Suprapubic skin (tissue), 3 donors: ENCODE measurements at regions not wholly inside any gene's neighbourhood (a gene's known extent, or its start where the extent isn't known, plus 50 kb on each side); places are given as distances from the start of the nearest gene placed in this dataset.

Experiments
- EP300 ChIP-seq: sonication (generic); formaldehyde crosslinking; IDR thresholded peaks from one replicate; pipeline ENCODE4 v1.6.1; 2017; ENCODE audit warnings: antibody characterized with exemption
- TF ChIP-seq, protein P1 (sequence below), 2 donors: fragments of 200-600 bp in 1 of 2; fragments of 450-650 bp in 1 of 2; sonication (generic) in 1 of 2; IDR thresholded peaks; one replicate each; pipeline ENCODE4 v1.5.1; 2016 to 2019; ENCODE audit warnings: antibody characterized with exemption in 2 of 2, mild to moderate bottlenecking in 1 of 2, moderate library complexity in 1 of 2

DNA sequence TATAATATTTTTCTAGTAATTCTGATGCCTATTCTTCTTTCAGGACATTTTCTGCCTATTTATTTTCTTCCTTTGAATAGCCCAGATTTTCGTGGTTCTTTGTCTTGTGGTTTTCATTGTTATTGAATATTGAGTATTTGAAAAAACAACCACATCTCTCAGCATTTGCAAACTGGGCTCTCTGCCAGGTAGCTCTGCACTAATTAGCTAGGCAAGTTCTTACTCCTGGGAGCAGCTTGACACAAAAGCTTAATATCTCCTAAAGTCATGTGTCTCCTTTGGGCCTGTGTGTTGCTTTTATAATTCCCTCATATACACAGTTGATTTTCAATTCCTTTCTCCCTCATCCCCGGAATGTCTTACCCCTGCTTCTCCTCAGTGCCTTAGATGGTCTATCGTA is 413.5 kb upstream of the GRIA3 start:
- TF ChIP-seq, protein P1, sequence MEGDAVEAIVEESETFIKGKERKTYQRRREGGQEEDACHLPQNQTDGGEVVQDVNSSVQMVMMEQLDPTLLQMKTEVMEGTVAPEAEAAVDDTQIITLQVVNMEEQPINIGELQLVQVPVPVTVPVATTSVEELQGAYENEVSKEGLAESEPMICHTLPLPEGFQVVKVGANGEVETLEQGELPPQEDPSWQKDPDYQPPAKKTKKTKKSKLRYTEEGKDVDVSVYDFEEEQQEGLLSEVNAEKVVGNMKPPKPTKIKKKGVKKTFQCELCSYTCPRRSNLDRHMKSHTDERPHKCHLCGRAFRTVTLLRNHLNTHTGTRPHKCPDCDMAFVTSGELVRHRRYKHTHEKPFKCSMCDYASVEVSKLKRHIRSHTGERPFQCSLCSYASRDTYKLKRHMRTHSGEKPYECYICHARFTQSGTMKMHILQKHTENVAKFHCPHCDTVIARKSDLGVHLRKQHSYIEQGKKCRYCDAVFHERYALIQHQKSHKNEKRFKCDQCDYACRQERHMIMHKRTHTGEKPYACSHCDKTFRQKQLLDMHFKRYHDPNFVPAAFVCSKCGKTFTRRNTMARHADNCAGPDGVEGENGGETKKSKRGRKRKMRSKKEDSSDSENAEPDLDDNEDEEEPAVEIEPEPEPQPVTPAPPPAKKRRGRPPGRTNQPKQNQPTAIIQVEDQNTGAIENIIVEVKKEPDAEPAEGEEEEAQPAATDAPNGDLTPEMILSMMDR (IDR thresholded peaks at IDR 0.05) = no peak
- no peak for TF ChIP-seq EP300
